GM19240 (cell line): ENCODE measurements at regions not wholly inside any gene's neighbourhood (a gene's known extent, or its start where the extent isn't known, plus 50 kb on each side); places are given as distances from the start of the nearest gene placed in this dataset.
"Not testable (repeated sequence)": the region's sequence is repeated elsewhere in the genome, so short reads cannot be mapped to it uniquely, and the experiment has no call there.

Experiments used
- DNase-seq: peaks from one replicate; pipeline ENCODE4 v3.0.0; 2011; ENCODE audit warnings: low spot score; ENCODE audit not compliant: insufficient read length

- DNase-seq: not testable (repeated sequence)
Measured at GRCh38 chr11:23934671-23935270, 562.1 kb upstream of the LUZP2 start.

DNA sequence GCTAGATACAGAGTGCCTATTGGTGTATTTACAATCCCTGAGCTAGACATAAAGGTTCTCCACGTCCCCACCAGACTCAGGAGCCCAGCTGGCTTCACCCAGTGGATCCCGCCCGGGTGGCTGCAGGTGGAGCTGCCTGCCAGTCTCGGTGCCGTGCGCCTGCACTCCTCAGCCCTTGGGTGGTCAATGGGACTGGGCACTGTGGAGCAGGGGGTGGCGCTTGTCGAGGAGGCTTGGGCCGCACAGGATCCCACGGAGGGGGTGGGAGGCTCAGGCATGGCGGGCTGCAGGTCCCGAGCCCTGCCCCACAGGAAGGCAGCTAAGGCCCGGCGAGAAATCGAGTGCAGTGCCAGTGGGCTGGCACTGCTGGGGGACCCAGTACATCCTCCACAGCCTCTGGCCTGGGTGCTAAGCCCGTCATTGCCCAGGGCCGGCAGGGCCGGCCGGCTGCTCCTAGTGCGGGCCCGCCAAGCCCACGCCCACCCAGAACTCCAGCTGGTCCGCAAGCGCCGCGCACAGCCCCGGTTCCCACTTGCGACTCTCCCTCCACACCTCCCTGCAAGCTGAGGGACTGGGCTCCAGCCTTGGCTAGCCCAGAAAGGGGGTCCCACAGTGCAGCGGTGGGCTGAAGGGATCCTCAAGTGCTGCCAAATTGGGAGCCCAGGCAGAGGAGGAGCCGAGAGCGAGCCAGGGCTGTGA, 554.6 kb upstream of the LUZP2 start:
- DNase-seq: not testable (repeated sequence)

GRCh38 chr11:23944923-23945322, 551.9 kb upstream of the LUZP2 start:
- DNase-seq: no peak

- DNase-seq: no peak
Measured at GRCh38 chr11:23947883-23948282, 549.0 kb upstream of the LUZP2 start.

DNA sequence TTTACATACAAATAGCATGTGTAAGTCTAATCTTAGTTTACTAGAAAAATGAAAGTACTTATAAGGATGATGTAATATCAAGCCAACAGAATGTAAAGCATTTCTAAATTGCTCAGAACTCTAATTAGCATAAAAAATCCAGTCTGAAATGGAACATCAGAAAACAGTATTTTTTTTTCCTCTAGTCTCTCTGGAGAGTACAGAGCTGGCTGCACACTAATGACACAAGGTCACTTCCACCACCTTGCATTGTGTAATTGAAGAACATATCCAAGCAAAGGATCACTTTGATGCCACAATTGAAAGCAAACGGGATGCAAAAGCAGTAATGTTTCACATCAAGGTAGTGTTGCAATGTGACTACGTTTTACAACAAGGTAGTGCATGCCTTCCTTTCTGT, 548.0 kb upstream of the LUZP2 start:
- DNase-seq: no peak

- no peak for DNase-seq
Measured at GRCh38 chr11:23953951-23954710, 542.7 kb upstream of the LUZP2 start.

DNA sequence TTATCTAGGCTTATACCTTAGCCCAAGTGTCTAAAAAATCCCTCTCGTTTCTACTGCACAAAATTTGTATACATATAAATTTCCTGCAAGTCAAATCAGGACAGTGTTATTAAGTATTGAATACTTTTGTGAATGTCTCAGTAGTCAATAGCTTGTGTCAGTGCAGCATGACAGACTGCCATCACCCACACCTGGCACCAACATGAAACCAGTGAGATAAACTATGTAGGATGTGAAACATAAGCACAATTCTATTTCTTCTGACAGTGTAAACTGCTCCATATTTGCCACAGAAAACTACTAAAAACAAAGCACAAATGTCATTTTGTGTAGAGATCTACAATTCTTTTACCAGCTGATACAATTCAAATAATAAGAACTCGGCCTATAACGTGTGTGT, 542.1 kb upstream of the LUZP2 start:
- no peak for DNase-seq

GRCh38 chr11:23956586-23956985, 540.3 kb upstream of the LUZP2 start:
- DNase-seq: no peak

GRCh38 chr11:23957314-23957713, 539.5 kb upstream of the LUZP2 start:
- DNase-seq: no peak

DNA sequence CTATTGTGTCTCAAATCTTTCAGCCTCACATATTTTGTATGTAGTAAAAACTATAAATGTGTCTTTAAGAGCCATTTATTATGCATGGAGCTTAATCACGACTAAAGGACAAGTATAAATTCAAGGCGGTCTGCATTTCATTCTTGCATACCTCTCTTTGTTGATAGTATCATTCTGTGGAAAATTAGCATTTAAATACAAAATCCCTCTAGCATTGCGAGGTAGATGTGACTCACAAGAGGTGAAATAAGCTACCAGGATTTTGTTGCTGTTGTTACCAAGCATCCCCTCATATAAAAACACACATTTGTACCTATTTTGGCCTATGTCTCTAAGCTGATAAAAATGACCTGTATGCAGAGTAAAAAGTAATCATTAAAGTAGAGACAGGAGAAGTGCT, 537.4 kb upstream of the LUZP2 start:
- no peak for DNase-seq

DNA sequence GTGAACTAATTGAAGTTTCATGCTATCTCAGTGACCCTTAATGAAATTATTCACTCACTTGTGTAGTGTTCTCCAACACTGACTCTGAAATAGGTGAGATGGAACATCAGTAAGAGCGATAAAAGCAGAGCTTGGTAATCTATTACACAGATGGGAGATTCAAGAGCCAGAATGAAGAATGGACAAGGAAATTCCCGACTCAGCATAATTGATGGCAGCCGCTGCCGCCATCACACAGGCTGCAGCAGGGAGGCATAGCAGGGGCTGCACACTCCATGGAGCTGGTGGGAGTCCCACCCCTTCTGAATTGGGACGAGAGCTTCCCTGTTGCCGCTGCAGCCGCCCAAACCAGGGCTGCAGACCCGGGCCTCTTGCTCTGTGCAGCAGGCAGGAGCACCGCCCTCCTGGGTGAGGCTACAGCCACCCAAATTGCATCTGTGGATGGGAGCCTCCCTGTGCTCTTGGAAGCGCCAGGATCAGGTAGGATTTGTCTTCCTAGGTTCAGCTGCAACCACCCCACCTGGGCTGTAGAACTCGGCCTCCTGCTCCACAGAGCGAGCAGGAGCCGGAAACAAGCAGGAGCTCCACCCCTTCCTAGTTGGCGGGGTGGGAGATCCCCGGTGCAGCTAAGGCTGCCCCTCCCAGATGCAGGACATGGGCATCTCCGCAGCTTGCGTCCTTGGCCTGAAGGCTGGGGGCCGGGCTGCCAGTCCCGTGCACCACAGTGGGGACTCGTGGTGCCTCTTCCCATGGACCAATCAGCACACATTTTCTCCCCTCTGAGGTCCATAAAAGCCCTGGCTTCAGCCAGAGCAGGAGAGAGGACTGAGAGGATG, 535.1 kb upstream of the LUZP2 start:
- DNase-seq: no peak

GRCh38 chr11:23973244-23973643, 523.6 kb upstream of the LUZP2 start:
- DNase-seq: no peak

- no peak for DNase-seq
Measured at GRCh38 chr11:23974051-23974450, 522.8 kb upstream of the LUZP2 start.

DNA sequence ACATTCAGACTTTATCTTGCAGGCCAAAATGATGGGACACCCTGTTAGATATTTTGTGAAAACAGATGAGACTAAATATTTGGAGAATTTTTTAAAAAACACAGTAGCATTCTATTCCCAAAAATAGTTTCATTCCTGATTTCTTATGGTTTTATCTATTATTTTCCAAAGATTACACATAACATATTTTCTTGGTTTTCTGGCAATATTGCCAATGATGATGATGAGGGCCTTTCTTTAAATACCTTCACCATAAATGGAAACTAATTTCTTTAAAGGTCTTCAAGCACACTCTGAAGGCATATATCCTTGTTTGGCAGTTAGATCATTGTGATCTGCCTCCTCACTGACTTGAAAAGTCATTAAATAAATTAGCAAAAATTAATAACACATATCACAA, 522.3 kb upstream of the LUZP2 start:
- no peak for DNase-seq

GRCh38 chr11:23976426-23976825, 520.4 kb upstream of the LUZP2 start:
- no peak for DNase-seq

GRCh38 chr11:23976841-23977271, 520.0 kb upstream of the LUZP2 start:
- no peak for DNase-seq

DNA sequence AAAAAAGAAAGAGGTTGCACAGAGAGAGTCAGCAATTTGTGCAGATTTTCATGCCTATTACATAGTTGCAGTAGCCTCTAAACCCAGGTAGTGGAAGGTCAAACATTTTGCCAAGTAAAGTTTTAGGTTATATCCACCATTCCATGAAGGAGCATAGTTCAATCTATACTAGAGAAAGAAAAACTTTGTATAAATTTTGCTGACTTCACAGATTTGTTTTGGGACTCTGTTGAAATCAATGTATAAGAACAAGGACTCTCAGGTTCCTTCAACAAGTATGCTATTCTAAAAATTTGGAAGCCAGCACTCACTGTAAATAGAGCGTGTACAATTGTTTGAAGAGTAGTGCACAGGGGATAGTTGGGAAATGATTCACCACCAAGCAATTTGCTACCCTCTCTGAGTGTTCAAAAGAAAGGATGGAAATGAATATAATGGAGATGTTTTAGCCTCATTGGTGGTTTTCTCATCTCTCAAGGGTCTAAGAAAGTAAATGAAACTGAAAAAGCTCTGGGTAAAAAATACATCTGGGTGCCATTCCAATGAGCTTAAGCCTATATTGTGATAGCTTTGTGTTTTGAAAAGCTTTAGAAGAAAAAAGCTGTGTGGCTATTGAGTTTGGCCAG, 508.4 kb upstream of the LUZP2 start:
- no peak for DNase-seq

DNA sequence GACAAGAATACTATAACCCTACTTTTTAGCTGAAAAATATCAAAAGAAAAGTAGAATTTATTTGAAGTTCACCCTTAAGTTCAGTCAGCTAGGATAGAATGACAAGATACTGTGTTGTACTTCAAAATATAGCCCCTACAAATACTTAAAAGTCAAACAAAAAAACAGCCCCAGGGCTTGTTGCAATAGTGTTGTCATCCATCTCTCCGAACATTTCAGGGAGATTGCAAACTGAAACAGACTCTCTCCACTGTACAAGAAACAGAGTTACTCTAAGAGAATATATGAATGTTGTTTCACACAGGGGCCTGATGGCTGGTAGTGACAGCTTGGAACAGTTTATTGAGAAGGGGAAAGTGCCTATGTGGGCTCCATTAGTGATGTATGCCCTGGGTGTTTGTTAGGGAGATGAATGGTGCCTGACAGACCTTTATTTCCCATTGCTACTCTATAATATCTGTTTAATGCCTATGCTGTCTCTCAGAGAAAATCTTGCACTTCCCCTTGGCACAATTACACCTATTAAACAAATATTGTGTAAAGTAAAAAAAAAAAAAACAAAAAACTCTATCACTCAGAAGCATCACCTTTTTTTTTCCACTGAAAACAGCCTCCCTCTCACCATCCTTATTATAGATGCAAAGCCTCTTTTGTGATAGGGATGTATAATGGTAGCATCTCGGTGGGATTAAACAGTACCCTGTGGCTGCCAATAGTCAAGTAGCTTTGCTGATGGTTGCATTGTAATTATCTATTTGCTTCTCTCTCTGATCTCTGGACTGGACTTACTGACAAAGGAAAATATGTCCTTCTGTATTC, 506.3 kb upstream of the LUZP2 start:
- no peak for DNase-seq

GRCh38 chr11:23991165-23991539, 505.7 kb upstream of the LUZP2 start:
- no peak for DNase-seq

- DNase-seq: no peak
Measured at GRCh38 chr11:23995891-23996290, 501.0 kb upstream of the LUZP2 start.
